Mesendoderm (in vitro differentiated cells): ENCODE measurements at regions not wholly inside any gene's neighbourhood (a gene's known extent, or its start where the extent isn't known, plus 50 kb on each side); places are given as distances from the start of the nearest gene placed in this dataset.
"Not testable (repeated sequence)": the region's sequence is repeated elsewhere in the genome, so short reads cannot be mapped to it uniquely, and the experiment has no call there.

Experiments used
- DNase-seq: peaks from one replicate; pipeline ENCODE4 v3.0.0; 2013
- H2AK5ac ChIP-seq: 2 replicates; pipeline ENCODE4 v1.6.1; 2013; ENCODE audit warnings: low read length, inconsistent platforms
- H2BK120ac ChIP-seq: 2 replicates; pipeline ENCODE4 v1.6.1; 2013; ENCODE audit warnings: low read depth, mild to moderate bottlenecking, low read length, moderate library complexity, mixed read lengths
- H2BK15ac ChIP-seq: replicated peaks from 2 replicates; pipeline ENCODE4 v1.6.1; 2013; ENCODE audit warnings: low read depth, mild to moderate bottlenecking, moderate library complexity
- H2BK5ac ChIP-seq: 2 replicates; pipeline ENCODE4 v1.6.1; 2013; ENCODE audit warnings: low read length, inconsistent platforms
- H3K18ac ChIP-seq: 2 replicates; pipeline ENCODE4 v1.6.1; 2013; ENCODE audit warnings: mild to moderate bottlenecking, low read length, mixed read lengths
- H3K23ac ChIP-seq: one replicate; pipeline ENCODE4 v1.6.1; 2013; ENCODE audit warnings: low read length
- H3K27ac ChIP-seq: 2 replicates; pipeline ENCODE4 v1.5.1; 2013; ENCODE audit warnings: low read depth, mild to moderate bottlenecking, inconsistent platforms, low read length, moderate library complexity
- H3K27me3 ChIP-seq: 2 replicates; pipeline ENCODE4 v1.6.1; 2013; ENCODE audit warnings: low read length, control low read depth, mild to moderate bottlenecking, inconsistent platforms; ENCODE audit not compliant: insufficient read depth, poor library complexity
- H3K36me3 ChIP-seq: 2 replicates; pipeline ENCODE4 v1.6.1; 2013; ENCODE audit warnings: low read length, inconsistent platforms; ENCODE audit not compliant: control insufficient read depth, insufficient read depth
- H3K4ac ChIP-seq: one replicate; pipeline ENCODE4 v1.6.1; 2013; ENCODE audit warnings: low read depth, mild to moderate bottlenecking, low read length, moderate library complexity
- H3K4me1 ChIP-seq: 2 replicates; pipeline ENCODE4 v1.6.1; 2013; ENCODE audit warnings: low read depth, low read length, inconsistent platforms; ENCODE audit not compliant: control insufficient read depth
- H3K4me2 ChIP-seq: 2 replicates; pipeline ENCODE4 v1.6.1; 2013; ENCODE audit warnings: low read length
- H3K4me3 ChIP-seq: 2 replicates; pipeline ENCODE4 v1.5.1; 2013; ENCODE audit warnings: mild to moderate bottlenecking, low read length
- H3K56ac ChIP-seq: one replicate; pipeline ENCODE4 v1.6.1; 2013; ENCODE audit warnings: low read length
- H3K79me1 ChIP-seq: 2 replicates; pipeline ENCODE4 v1.6.1; 2013; ENCODE audit warnings: low read length, inconsistent platforms
- H3K79me2 ChIP-seq: 2 replicates; pipeline ENCODE4 v1.6.1; 2013; ENCODE audit warnings: mild to moderate bottlenecking, low read length; ENCODE audit not compliant: control insufficient read depth, insufficient read depth
- H3K9ac ChIP-seq: 2 replicates; pipeline ENCODE4 v1.6.1; 2013; ENCODE audit warnings: low read length, inconsistent platforms
- H4K5ac ChIP-seq: one replicate; pipeline ENCODE4 v1.6.1; 2013; ENCODE audit warnings: low read length
- H4K8ac ChIP-seq: one replicate; pipeline ENCODE4 v1.6.1; 2013; ENCODE audit warnings: low read depth, mild to moderate bottlenecking, control low read depth, low read length, moderate library complexity
- WGBS: extraction: QIAGEN DNeasy Blood & Tissue Kit; methylation state at CpG from one replicate; pipeline ENCODE4 v1.1.7; 2013; ENCODE audit warnings: low lambda C conversion rate, missing lambda C conversion rate; ENCODE audit not compliant: insufficient coverage; ENCODE audit errors: extremely low coverage; 5-methylcytosine and 5-hydroxymethylcytosine counted together

DNA sequence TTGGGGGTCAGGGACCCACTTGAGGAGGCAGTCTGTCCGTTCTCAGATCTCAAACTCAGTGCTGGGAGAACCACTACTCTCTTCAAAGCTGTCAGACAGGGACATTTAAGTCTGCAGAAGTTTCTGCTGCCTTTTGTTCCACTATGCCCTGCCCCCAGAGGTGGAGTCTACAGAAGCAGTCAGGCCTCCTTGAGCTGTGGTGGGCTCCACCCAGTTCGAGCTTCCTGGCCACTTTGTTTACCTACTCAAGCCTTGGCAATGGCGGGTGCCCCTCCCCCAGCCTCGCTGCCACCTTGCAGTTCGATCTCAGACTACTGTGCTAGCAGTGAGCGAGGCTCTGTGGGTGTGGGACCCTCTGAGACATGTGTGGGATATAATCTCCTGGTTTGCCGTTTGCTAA is 122.7 kb downstream of the GPR65 start:
- H3K36me3 ChIP-seq, H2BK15ac ChIP-seq, DNase-seq, H3K23ac ChIP-seq, H4K5ac ChIP-seq, H3K4me3 ChIP-seq, H3K4ac ChIP-seq, H2BK5ac ChIP-seq, H3K18ac ChIP-seq, H3K79me1 ChIP-seq, H2AK5ac ChIP-seq, H3K4me1 ChIP-seq, H3K9ac ChIP-seq, H4K8ac ChIP-seq, H3K4me2 ChIP-seq, H3K56ac ChIP-seq, H2BK120ac ChIP-seq, H3K27me3 ChIP-seq, H3K27ac ChIP-seq, H3K79me2 ChIP-seq: not testable (repeated sequence)
- no CpG with 5 or more reads among the region's 7 CpGs for WGBS

GRCh38 chr14:88128816-88129215 is 123.9 kb downstream of the GPR65 start:
- Histone ChIP-seq H3K4ac (no peak overlapping the region), H4K5ac (no peak overlapping the region), H2BK120ac (no peak overlapping the region), H3K79me1 (no peaks in the 10 kb centered on the region), H3K4me1 (no peaks in the 10 kb centered on the region), H3K27me3 (no peaks in the 10 kb centered on the region), H3K4me3 (no peak overlapping the region), H3K56ac (no peak overlapping the region), H2AK5ac (no peak overlapping the region), H3K27ac (no peak overlapping the region), H2BK5ac (no peak overlapping the region), H3K18ac (peak overlapping the region; percentile 28), H3K23ac (no peak overlapping the region), H3K4me2 (no peak overlapping the region), H3K79me2 (no peaks in the 10 kb centered on the region), H2BK15ac (no peak overlapping the region), H3K36me3 (no peaks in the 10 kb centered on the region), H4K8ac (no peak overlapping the region), H3K9ac (no peak overlapping the region)
- DNase-seq, result no peak
- no CpG with 5 or more reads among the region's 1 CpG for WGBS

GRCh38 chr14:88129306-88130056 is 124.5 kb downstream of the GPR65 start:
- H3K56ac ChIP-seq, result no peak overlapping the region
- H3K27me3 ChIP-seq, result no peaks in the 10 kb centered on the region
- H3K27ac ChIP-seq, result no peak overlapping the region
- H3K36me3 ChIP-seq, result no peaks in the 10 kb centered on the region
- peak overlapping the region; percentile 28 for H3K18ac ChIP-seq
- H3K4me2 ChIP-seq, result no peak overlapping the region
- H4K5ac ChIP-seq, result no peak overlapping the region
- no peak overlapping the region for H3K9ac ChIP-seq
- peak; percentile 44 for DNase-seq
- H2AK5ac ChIP-seq, result no peak overlapping the region
- H3K23ac ChIP-seq, result no peak overlapping the region
- no peak overlapping the region for H4K8ac ChIP-seq
- no peak overlapping the region for H2BK120ac ChIP-seq
- H3K4ac ChIP-seq, result no peak overlapping the region
- no CpG with 5 or more reads among the region's 2 CpGs for WGBS
- no peak overlapping the region for H2BK15ac ChIP-seq
- no peaks in the 10 kb centered on the region for H3K79me1 ChIP-seq
- no peak overlapping the region for H3K4me3 ChIP-seq
- H2BK5ac ChIP-seq, result no peak overlapping the region
- H3K79me2 ChIP-seq, result no peaks in the 10 kb centered on the region
- no peaks in the 10 kb centered on the region for H3K4me1 ChIP-seq

DNA sequence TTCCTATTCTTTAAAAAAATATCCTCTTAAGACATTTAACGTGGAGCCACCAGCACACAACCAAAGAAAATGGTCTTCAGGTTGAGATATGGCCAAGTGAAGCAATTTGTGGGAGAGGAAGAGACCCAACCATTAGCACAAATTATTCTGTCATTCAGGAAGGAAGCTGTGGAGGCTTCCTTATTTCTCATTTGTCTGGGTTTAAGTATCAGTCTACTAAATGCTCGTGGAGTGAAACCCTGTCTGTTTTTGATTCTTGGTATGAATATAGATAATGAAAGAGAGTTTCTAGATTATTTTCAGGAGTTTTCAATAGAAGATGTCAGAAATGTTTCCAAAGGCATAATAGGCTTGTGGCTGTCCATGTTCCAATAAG is 125.1 kb downstream of the GPR65 start:
- Histone ChIP-seq H3K4me2 (no peak overlapping the region), H3K36me3 (no peaks in the 10 kb centered on the region), H3K4me3 (no peak overlapping the region), H2BK120ac (no peak overlapping the region), H4K8ac (no peak overlapping the region), H3K23ac (no peak overlapping the region), H3K27ac (no peak overlapping the region), H3K79me1 (no peaks in the 10 kb centered on the region), H3K79me2 (no peaks in the 10 kb centered on the region), H2BK15ac (no peak overlapping the region), H4K5ac (no peak overlapping the region), H3K18ac (no peak overlapping the region), H3K4ac (no peak overlapping the region), H3K56ac (no peak overlapping the region), H3K27me3 (no peaks in the 10 kb centered on the region), H3K9ac (no peak overlapping the region), H2AK5ac (no peak overlapping the region), H2BK5ac (no peak overlapping the region), H3K4me1 (no peaks in the 10 kb centered on the region)
- no CpG with 5 or more reads among the region's 2 CpGs for WGBS
- DNase-seq, result no peak
